HG02870 (cell line): ENCODE measurements at regions not wholly inside any gene's neighbourhood (a gene's known extent, or its start where the extent isn't known, plus 50 kb on each side); places are given as distances from the start of the nearest gene placed in this dataset.
"Not testable (repeated sequence)": the region's sequence is repeated elsewhere in the genome, so short reads cannot be mapped to it uniquely, and the experiment has no call there.

Experiments
- ATAC-seq: cut with Tn5 transposase; IDR thresholded peaks from one replicate; pipeline ENCODE4 v1.9.1; 2021; ENCODE audit warnings: mild to moderate bottlenecking, moderate library complexity; ENCODE audit not compliant: unreplicated experiment

DNA sequence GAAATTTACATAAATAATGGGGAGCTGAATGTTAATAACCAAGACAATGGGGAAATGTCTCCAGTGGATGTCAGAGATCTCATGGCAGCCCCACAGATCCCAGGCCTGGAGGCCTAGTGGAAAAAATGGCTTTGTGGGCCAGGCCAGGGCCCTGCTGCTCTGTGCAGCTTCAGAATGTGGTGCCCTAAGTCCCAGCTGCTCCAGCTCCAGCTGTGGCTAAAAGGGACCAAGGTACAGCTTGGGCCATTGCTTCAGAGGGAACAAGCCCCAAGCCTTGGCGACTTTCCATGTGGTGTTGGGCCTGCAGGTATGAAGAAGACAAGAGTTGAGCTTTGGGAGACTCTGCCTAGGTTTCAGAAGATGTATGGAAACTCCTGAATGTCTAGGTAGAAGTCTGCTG lies 658.2 kb downstream of the NUP35 start:
- ATAC-seq, result no peak

DNA sequence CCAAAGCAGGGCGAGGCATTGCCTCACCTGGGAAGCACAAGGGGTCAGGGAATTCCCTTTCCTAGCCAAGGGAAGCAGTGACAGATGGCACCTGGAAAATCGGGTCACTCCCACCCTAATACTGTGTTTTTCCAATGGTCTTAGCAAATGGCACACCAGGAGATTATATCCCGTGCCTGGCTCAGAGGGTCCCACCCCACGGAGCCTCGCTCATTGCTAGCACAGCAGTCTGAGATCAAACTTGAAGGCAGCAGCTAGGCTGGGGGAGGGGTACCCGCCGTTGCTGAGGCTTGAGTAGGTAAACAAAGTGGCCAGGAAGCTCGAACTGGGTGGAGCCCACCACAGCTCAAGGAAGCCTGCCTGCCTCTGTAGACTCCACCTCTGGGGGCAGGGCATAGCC lies 664.6 kb downstream of the NUP35 start:
- ATAC-seq, result not testable (repeated sequence)

DNA sequence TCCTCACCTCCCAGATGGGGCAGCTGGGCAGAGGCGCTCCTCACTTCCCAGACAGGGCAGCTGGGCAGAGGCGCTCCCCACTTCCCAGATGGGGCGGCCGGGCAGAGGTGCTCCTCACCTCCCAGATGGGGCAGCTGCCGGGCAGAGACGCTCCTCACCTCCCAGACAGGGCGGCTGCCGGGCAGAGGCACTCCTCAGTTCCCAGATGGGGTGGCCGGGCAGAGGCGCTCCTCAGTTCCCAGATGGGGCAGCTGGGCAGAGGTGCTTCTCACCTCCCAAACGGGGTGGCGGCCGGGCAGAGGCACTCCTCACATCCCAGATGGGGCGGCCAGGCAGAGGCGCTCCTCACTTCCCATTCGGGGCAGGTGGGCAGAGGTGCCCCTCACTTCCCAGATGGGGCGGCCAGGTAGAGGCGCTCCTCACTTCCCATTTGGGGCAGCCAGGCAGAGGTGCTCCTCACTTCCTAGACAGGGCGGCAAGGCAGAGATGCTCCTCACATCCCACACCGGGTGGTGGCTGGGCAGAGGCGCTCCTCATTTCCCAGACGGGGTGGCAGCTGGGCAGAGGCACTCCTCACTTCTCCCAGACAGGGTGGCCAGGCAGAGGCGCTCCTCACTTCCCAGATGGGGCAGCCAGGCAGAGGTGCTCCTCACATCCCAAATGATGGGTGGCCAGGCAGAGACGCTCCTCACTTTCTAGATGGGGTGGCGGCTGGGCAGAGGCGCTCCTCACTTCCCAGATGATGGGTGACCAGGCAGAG lies 668.1 kb downstream of the NUP35 start:
- ATAC-seq, result not testable (repeated sequence)

- ATAC-seq, result no peak
These were observed 674.3 kb downstream of the NUP35 start for GRCh38 chr2:183798535-183798934.

GRCh38 chr2:183799761-183800160 lies 675.5 kb downstream of the NUP35 start:
- ATAC-seq, result no peak

DNA sequence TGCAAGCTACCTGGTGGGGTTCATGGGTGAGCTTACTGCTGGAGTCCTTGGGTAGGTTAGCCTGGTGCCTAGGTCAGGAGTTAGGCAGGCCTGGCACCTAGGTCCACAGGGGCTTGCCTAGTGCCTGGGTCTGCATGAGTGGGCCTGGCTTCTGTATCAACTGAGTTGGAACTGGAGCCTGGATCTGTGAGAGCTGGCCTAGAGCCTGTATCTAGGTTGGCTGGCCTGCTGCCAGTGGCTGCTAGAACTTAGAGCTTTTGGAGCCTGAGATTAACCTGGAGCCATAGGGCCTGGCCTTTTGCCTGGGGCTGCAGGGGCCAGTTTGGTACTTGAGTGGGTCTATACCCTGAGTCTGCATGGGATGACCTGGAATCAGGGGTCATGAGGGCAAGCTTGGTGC lies 679.4 kb downstream of the NUP35 start:
- no peak for ATAC-seq

GRCh38 chr2:183807870-183808269 lies 683.6 kb downstream of the NUP35 start:
- ATAC-seq, result no peak

GRCh38 chr2:183809404-183809803 lies 685.2 kb downstream of the NUP35 start:
- no peak for ATAC-seq

- no peak for ATAC-seq
These were observed 687.0 kb downstream of the NUP35 start for GRCh38 chr2:183811281-183811680.

DNA sequence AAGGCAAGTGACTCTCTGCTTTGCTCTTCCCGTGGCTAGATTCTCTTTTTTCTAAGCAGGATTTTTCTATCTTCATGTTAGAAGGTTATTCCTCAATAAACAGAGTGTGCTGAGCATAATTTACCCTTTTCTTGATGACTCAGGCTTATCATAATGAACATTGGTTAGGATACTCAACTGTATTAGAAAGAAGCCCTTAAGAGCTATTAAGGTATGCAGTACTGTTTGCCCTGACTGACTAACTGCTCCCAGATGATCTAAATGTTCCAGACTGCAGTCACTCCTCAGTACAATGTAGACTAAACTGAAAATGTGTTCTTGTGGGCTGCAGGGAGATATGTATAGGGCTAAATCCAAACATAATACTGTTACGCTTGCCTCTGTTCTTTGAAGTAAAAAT lies 687.8 kb downstream of the NUP35 start:
- ATAC-seq, result no peak

DNA sequence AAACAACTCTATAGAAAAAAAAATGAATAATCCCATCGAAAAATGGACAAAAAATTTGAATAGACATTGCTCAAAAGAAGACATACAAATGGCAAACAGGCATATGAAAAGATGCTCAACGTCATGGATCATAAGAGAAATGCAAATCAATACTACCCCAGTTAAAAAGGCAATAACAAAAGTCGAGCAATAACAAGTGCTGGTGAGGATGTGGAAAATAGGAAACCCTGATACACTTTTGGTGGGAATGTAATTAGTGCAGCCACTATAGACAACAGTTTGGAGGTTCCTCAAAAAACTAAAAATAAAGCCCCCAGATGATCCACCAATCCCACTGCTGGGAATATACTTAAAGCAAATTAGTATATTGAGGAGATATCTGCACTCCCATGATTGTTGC lies 701.5 kb downstream of the NUP35 start:
- ATAC-seq, result no peak

- ATAC-seq, result no peak
These were observed 705.7 kb downstream of the NUP35 start for GRCh38 chr2:183829931-183830330.

GRCh38 chr2:183837157-183837556 lies 712.9 kb downstream of the NUP35 start:
- ATAC-seq, result no peak

DNA sequence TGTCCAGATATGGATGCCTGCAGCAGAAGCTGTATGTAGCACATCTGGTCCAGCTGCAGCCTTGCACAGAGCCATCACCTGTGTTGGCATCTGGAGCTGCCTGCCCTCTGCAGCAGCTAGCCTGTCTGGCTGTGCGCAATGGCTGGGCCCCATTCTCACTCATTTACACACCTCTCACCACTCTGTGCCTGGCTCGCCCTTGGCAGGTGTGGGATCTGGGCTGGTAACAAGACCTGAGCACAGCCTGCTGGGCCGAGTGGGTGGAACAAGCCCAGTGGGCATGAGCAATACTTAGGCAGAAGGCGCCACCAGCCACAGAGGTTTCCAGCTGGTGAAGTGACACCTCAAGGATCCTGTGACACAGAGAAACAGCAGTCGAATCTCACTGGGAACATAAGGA lies 714.1 kb downstream of the NUP35 start:
- no peak for ATAC-seq

GRCh38 chr2:183840061-183840584 lies 715.9 kb downstream of the NUP35 start:
- no peak for ATAC-seq

DNA sequence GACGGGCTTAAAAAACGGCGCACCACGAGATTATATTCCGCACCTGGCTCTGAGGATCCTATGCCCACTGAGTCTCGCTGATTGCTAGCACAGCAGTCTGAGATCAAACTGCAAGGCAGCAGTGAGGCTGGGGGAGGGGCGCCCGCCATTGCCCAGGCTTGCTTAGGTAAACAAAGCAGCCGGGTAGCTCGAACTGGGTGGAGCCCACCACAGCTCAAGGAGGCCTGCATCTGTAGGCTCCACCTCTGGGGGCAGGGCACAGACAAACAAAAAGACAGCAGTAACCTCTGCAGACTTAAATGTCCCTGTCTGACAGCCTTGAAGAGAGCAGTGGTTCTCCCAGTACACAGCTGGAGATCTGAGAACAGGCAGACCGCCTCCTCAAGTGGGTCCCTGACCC lies 725.6 kb downstream of the NUP35 start:
- not testable (repeated sequence) for ATAC-seq

DNA sequence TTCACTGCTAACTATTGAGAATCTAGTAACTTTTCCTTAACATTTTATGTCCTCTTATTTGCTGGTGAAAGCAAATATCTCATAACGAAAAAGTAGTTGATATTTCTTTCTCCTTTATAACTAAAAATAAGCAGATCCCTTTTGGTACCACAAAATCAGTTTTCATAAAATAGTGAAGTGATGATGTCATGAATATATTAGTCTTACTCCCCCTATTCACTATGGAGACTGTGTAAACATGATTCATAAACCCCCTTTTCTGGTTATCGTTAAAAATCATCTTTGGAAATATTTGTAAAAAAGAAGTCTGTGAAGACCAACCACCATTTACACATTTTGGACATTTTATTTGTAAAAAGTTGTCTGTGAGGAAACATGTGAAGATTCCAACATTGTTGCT lies 734.9 kb downstream of the NUP35 start:
- no peak for ATAC-seq

DNA sequence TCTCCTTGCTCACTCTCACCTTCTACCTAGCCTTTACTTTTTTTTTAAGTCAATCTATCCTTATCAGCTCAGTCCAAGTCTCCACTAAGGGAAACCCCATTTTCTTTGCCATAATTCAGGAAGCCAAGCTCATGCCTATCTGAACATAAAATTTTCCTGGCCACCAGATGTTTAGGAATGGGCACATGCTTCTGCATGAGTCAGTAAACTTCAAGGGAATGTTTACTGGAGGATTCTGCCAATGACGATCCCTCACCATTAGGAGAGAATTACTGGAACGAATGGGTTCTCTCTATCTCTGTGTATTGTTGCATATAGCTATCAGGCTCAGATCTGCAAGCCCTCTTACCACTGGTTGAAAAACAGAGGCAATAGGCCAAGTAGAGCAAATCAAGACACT lies 731.7 kb upstream of the ZNF804A start:
- ATAC-seq, result no peak

DNA sequence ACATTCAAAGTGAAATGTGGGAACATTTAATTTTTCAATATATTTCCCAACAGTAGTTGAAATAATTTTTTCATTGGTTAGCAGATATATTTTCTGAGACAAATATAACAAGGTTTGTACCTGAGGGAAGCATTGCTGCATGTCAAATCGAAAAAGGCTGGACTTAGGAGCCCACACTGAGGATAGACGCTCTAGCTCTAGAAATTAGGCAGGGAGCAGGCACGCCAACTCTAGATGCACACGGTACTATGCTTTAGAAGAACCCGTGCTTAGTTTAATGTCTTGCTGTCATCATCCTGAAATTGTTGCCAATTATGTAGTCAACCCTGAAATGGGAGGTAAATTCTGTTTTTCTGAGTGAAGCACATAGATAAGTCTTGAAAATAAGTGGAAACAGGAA lies 731.1 kb upstream of the ZNF804A start:
- ATAC-seq, result no peak

DNA sequence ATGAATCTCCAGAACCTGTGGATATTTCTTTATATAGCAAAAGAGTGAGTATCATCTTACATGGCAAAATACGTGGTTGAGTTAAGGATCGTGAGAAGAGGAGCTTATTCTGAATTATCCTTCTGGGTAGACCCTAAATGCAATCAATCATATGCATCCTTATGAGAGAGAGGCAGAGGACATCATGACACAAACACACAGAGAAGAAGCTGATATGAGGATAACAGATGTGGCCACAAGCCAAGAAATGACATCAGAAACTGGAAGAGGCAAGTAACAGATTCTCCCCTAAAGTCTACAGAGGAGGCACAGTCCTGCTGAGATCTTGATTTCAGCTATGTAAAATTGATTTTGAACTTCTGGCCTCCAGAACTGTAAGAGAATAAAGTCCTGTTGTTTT lies 730.2 kb upstream of the ZNF804A start:
- ATAC-seq, result no peak

DNA sequence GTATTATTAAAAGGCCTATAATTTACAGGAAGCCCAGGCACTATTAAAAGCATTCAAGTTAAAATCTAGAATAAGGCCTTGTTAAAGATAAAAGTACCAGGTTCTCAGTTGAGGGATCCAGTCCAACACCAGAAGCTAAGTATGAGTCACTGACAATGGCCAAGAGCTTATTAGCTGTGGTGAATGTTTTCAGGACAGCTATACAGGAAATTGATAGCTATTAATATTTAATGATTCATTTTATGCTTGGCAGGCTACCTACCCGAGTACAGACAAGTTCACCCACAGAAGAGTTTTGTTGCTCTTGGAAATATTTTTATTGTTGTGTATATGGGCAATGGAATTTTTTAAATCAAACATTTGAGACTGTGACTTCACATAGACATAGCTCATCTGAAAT lies 729.6 kb upstream of the ZNF804A start:
- ATAC-seq, result no peak

GRCh38 chr2:183872131-183872530 lies 726.2 kb upstream of the ZNF804A start:
- ATAC-seq, result no peak

- ATAC-seq, result no peak
These were observed 716.4 kb upstream of the ZNF804A start for GRCh38 chr2:183881978-183882377.
